ENCODE measurements at regions not wholly inside any gene's neighbourhood (a gene's known extent, or its start where the extent isn't known, plus 50 kb on each side); places are given as distances from the start of the nearest gene placed in this dataset.

- DNase-seq (ENCODE audit: low spot score) = no peak
Measured at GRCh38 chr12:76611533-76611932, 52.0 kb upstream of the OSBPL8 start.

- DNase-seq (ENCODE audit: low spot score) = no peak
Measured at GRCh38 chr12:76614364-76614763, 54.8 kb upstream of the OSBPL8 start.

- no peak for DNase-seq (ENCODE audit: low spot score)
Measured at GRCh38 chr12:76618031-76618430, 58.5 kb upstream of the OSBPL8 start.

GRCh38 chr12:76621582-76622024 is 62.0 kb upstream of the OSBPL8 start:
- DNase-seq (ENCODE audit: low spot score) = peak; percentile 61

GRCh38 chr12:76622351-76622750 is 62.8 kb upstream of the OSBPL8 start:
- no peak for DNase-seq (ENCODE audit: low spot score)

- DNase-seq (ENCODE audit: low spot score) = no peak
Measured at GRCh38 chr12:76622915-76623314, 63.3 kb upstream of the OSBPL8 start.

- no peak for DNase-seq (ENCODE audit: low spot score)
Measured at GRCh38 chr12:76623931-76624330, 64.4 kb upstream of the OSBPL8 start.

GRCh38 chr12:76627346-76628135 is 68.0 kb upstream of the OSBPL8 start:
- no peak for DNase-seq (ENCODE audit: low spot score)

- DNase-seq (ENCODE audit: low spot score) = no peak
Measured at GRCh38 chr12:76628745-76629144, 69.2 kb upstream of the OSBPL8 start.

GRCh38 chr12:76631741-76632140 is 72.2 kb upstream of the OSBPL8 start:
- no peak for DNase-seq (ENCODE audit: low spot score)

- DNase-seq (ENCODE audit: low spot score) = no peak
Measured at GRCh38 chr12:76633415-76633814, 73.8 kb upstream of the OSBPL8 start.

GRCh38 chr12:76634133-76634532 is 74.6 kb upstream of the OSBPL8 start:
- no peak for DNase-seq (ENCODE audit: low spot score)

GRCh38 chr12:76636121-76636692 is 76.6 kb upstream of the OSBPL8 start:
- no peak for DNase-seq (ENCODE audit: low spot score)

GRCh38 chr12:76637807-76638206 is 78.2 kb upstream of the OSBPL8 start:
- no peak for DNase-seq (ENCODE audit: low spot score)

- peak; percentile 62 for DNase-seq (ENCODE audit: low spot score)
Measured at GRCh38 chr12:76639646-76640045, 80.1 kb upstream of the OSBPL8 start.

- DNase-seq (ENCODE audit: low spot score) = no peak
Measured at GRCh38 chr12:76641073-76641472, 81.5 kb upstream of the OSBPL8 start.

GRCh38 chr12:76641961-76642360 is 82.4 kb upstream of the OSBPL8 start:
- no peak for DNase-seq (ENCODE audit: low spot score)

- no peak for DNase-seq (ENCODE audit: low spot score)
Measured at GRCh38 chr12:76643438-76643837, 83.9 kb upstream of the OSBPL8 start.

GRCh38 chr12:76644950-76645349 is 85.4 kb upstream of the OSBPL8 start:
- DNase-seq (ENCODE audit: low spot score) = no peak

GRCh38 chr12:76645934-76646333 is 86.4 kb upstream of the OSBPL8 start:
- DNase-seq (ENCODE audit: low spot score) = no peak

GRCh38 chr12:76646366-76646765 is 86.8 kb upstream of the OSBPL8 start:
- peak; percentile 7 for DNase-seq (ENCODE audit: low spot score)

- DNase-seq (ENCODE audit: low spot score) = no peak
Measured at GRCh38 chr12:76649099-76649498, 89.5 kb upstream of the OSBPL8 start.

- DNase-seq (ENCODE audit: low spot score) = no peak
Measured at GRCh38 chr12:76652402-76652801, 92.8 kb upstream of the OSBPL8 start.

- no peak for DNase-seq (ENCODE audit: low spot score)
Measured at GRCh38 chr12:76653342-76653741, 93.8 kb upstream of the OSBPL8 start.
